22Rv1 (cell line): ENCODE measurements at regions not wholly inside any gene's neighbourhood (a gene's known extent, or its start where the extent isn't known, plus 50 kb on each side); places are given as distances from the start of the nearest gene placed in this dataset.

Experiments used
- ZFX ChIP-seq: fragments of 450-650 bp; IDR thresholded peaks from 2 replicates; pipeline ENCODE4 v1.6.1; 2017; ENCODE audit warnings: antibody characterized with exemption, borderline replicate concordance
- TF ChIP-seq, protein P1 (sequence below): fragments of 450-650 bp; IDR thresholded peaks from 2 replicates; pipeline ENCODE4 v1.5.1; 2017; ENCODE audit warnings: mild to moderate bottlenecking

DNA sequence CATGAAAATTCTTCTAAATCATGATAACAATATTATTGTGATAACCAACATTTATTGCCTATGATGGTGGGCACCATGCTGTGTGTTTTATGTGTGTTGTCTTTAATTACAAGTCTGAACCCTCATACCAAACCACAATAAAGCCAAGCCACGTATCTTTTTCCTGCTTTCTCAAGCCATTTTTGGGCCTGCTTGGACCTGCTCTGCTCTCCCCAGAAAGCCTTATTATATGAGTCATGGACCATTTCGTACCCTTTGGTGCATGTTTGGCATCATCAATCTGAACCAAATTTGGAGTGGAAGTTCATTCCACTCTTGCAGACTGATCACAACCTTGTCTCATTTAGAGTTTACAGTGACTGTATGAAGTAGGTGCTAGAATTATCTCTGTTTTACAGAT is 87.3 kb upstream of the CD53 start:
- TF ChIP-seq, protein P1, sequence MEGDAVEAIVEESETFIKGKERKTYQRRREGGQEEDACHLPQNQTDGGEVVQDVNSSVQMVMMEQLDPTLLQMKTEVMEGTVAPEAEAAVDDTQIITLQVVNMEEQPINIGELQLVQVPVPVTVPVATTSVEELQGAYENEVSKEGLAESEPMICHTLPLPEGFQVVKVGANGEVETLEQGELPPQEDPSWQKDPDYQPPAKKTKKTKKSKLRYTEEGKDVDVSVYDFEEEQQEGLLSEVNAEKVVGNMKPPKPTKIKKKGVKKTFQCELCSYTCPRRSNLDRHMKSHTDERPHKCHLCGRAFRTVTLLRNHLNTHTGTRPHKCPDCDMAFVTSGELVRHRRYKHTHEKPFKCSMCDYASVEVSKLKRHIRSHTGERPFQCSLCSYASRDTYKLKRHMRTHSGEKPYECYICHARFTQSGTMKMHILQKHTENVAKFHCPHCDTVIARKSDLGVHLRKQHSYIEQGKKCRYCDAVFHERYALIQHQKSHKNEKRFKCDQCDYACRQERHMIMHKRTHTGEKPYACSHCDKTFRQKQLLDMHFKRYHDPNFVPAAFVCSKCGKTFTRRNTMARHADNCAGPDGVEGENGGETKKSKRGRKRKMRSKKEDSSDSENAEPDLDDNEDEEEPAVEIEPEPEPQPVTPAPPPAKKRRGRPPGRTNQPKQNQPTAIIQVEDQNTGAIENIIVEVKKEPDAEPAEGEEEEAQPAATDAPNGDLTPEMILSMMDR: no peak
- no peak for TF ChIP-seq ZFX
